ENCODE measurements at regions not wholly inside any gene's neighbourhood (a gene's known extent, or its start where the extent isn't known, plus 50 kb on each side); places are given as distances from the start of the nearest gene placed in this dataset.

DNA sequence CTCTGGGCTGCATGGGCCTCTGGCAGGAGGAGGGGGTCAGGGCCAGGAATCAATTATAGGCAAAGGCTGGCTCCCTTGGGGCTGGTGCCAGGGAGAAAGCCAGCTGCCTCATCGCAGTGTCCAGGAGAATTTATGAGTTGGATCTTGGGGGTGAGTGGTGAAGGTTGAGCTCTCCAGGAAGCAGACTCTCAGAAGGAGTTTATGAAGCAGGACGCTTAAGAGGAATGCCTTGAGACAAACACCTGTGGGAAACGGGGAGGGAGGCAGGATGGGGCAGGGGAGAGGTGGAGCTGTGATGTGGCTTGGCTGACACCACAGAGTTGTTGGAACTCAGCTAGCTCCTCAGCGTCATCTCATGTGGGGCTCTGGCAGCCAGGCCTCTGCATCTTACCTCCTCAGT, 428.5 kb downstream of the RPS24 start:
- no peak for DNase-seq (ENCODE audit: low spot score in 2 of 2)
- TF ChIP-seq, protein P1, sequence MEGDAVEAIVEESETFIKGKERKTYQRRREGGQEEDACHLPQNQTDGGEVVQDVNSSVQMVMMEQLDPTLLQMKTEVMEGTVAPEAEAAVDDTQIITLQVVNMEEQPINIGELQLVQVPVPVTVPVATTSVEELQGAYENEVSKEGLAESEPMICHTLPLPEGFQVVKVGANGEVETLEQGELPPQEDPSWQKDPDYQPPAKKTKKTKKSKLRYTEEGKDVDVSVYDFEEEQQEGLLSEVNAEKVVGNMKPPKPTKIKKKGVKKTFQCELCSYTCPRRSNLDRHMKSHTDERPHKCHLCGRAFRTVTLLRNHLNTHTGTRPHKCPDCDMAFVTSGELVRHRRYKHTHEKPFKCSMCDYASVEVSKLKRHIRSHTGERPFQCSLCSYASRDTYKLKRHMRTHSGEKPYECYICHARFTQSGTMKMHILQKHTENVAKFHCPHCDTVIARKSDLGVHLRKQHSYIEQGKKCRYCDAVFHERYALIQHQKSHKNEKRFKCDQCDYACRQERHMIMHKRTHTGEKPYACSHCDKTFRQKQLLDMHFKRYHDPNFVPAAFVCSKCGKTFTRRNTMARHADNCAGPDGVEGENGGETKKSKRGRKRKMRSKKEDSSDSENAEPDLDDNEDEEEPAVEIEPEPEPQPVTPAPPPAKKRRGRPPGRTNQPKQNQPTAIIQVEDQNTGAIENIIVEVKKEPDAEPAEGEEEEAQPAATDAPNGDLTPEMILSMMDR (IDR thresholded peaks at IDR 0.05): no peak
- TF ChIP-seq EP300 (IDR thresholded peaks at IDR 0.05) (no peak), POLR2A (IDR thresholded peaks at IDR 0.05) (no peak)

DNA sequence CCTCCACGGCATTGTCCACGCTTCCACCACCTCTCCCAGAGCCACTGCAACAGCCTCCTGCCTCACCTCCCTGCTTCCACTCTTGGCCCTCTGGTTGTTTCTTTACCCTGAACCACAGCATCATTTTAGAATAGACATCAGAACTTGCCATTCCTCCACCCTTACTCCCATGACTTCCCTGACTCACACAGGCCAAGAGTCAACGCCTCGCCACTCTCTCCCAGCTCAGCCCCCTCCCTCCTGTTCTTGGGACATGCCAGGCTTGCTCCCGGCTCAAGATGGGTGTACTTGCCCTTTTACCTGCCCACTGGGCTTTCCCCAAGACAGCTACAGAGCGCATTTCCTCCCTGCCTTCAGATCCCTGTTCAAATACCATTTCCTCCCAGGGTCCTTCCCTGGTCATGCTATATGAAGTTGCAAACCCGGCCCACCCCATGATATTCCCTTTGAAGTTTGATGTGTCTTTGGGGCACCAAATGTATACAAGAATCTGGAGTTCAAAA, 429.1 kb downstream of the RPS24 start:
- Histone ChIP-seq H3K36me3 (no peaks in the 10 kb centered on the region), H3K27ac (no peak overlapping the region), H3K27me3 (no peaks in the 10 kb centered on the region), H3K9me3 (no peaks in the 10 kb centered on the region), H3K4me1 (peaks cover 0 to 3% (median 0%) of the 10 kb centered on the region in 4 donors), H3K4me3 (no peak overlapping the region)
- 74 to 77% methylated on average over 7 of the region's 7 CpGs for WGBS, 2 donors
- TF ChIP-seq EP300 (IDR thresholded peaks at IDR 0.05) (no peak), POLR2A (IDR thresholded peaks at IDR 0.05) (no peak)
- TF ChIP-seq, protein P1 (IDR thresholded peaks at IDR 0.05): no peak
- no peak for DNase-seq (ENCODE audit: low spot score in 2 of 2)

More for the DNA sequence above, 428.5 kb downstream of the RPS24 start:
- Histone ChIP-seq H3K4me1 (peaks cover 0 to 3% (median 0%) of the 10 kb centered on the region in 4 donors), H3K27ac (no peak overlapping the region), H3K36me3 (no peaks in the 10 kb centered on the region), H3K9me3 (no peaks in the 10 kb centered on the region), H3K4me3 (no peak overlapping the region), H3K27me3 (no peaks in the 10 kb centered on the region)
- WGBS, 2 donors: 87 to 92% methylated on average over 4 of the region's 4 CpGs

DNA sequence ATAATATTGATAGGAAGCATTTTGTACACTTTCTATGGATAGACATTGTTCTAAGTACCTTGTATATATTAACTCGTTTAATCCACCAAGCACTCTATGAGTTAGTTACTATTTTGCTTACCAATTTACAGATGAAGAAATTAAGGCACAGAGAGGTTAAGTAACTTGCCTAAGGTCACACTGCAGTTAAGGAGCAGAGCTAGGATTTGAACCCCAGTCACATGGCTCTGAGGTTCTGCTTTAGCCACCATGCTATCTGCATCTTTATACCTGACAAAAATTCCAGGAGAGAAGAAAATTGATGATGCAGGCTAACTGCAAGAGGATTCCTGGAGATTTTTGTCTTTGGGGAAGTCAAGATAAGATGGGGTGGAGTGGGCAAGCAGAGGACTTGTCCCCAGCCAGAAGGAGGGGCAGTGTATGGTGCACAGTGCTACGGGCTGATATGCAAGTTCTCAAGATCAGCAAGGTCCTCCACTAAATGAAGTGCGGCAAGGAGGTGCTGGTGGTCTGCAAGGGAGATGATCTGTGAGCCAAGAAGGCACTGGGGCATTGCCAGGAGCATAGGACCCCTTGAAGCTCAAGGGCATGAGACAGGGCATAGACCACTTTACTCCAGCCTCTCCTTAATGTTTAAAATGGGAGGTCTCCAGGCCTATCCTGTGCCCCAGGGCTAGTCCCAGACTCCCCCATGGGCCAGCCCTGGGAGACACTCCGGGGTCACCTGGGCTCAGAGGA, 430.6 kb downstream of the RPS24 start:
- TF ChIP-seq EP300 (IDR thresholded peaks at IDR 0.05): no peak
- TF ChIP-seq, protein P1 (IDR thresholded peaks at IDR 0.05): no peak
- no peak for TF ChIP-seq POLR2A (IDR thresholded peaks at IDR 0.05)
- DNase-seq (ENCODE audit: low spot score in 2 of 2): no peak
- Histone ChIP-seq H3K4me3 (no peak overlapping the region), H3K4me1 (peaks cover 0 to 3% (median 0%) of the 10 kb centered on the region in 4 donors), H3K27me3 (no peaks in the 10 kb centered on the region), H3K9me3 (no peaks in the 10 kb centered on the region), H3K36me3 (no peaks in the 10 kb centered on the region), H3K27ac (no peak overlapping the region)
- 72 to 78% methylated on average over 3 to 4 of the region's 4 CpGs for WGBS, 2 donors

DNA sequence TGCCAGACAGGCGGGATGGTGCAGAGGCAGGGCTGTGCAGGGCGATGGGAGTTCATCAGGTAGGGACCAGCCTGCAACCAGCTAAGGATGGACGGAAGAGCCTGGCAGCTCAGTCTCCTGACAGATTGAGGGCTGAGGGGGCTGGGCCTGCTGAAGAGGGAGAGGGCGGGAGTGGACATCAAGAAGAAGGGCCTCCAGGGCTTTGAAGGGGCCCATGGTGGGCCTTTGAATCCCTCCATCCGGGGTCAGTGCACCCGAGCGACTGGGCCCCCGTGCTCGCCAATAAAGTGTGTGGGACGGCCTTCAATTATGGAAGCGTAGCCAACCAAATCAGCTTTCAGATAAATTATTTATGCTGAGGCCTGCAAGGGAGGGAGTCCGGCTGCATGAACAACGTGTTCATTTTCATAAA, 431.2 kb downstream of the RPS24 start:
- Histone ChIP-seq H3K36me3 (no peaks in the 10 kb centered on the region), H3K4me3 (no peak overlapping the region), H3K27me3 (no peaks in the 10 kb centered on the region), H3K9me3 (no peaks in the 10 kb centered on the region), H3K4me1 (peaks cover 0 to 3% (median 0%) of the 10 kb centered on the region in 4 donors), H3K27ac (no peak overlapping the region)
- TF ChIP-seq EP300 (IDR thresholded peaks at IDR 0.05): no peak
- TF ChIP-seq, protein P1 (IDR thresholded peaks at IDR 0.05): no peak
- no peak for TF ChIP-seq POLR2A (IDR thresholded peaks at IDR 0.05)
- 55 to 57% methylated on average over 12 to 13 of the region's 13 CpGs for WGBS, 2 donors
- no peak for DNase-seq (ENCODE audit: low spot score in 2 of 2)

GRCh38 chr10:78465431-78465830, 431.8 kb downstream of the RPS24 start:
- Histone ChIP-seq H3K27me3 (no peaks in the 10 kb centered on the region), H3K27ac (no peak overlapping the region), H3K36me3 (no peaks in the 10 kb centered on the region), H3K9me3 (no peaks in the 10 kb centered on the region), H3K4me3 (no peak overlapping the region), H3K4me1 (peaks cover 0 to 3% (median 0%) of the 10 kb centered on the region in 4 donors)
- no peak for DNase-seq (ENCODE audit: low spot score in 2 of 2)
- TF ChIP-seq, protein P1 (IDR thresholded peaks at IDR 0.05): no peak
- TF ChIP-seq POLR2A (IDR thresholded peaks at IDR 0.05) (no peak), EP300 (IDR thresholded peaks at IDR 0.05) (no peak)
- WGBS, 2 donors: 82% methylated on average over 2 of the region's 2 CpGs; no CpG with 5 or more reads in 1 of the 2 donors

Data from tibial nerve (tissue), 4 donors.